ENCODE measurements at regions not wholly inside any gene's neighbourhood (a gene's known extent, or its start where the extent isn't known, plus 50 kb on each side); places are given as distances from the start of the nearest gene placed in this dataset.

- no peak for TF ChIP-seq CTCF (IDR thresholded peaks at IDR 0.05)
- TF ChIP-seq EP300 (IDR thresholded peaks at IDR 0.05): no peak
- no peak for TF ChIP-seq POLR2A (IDR thresholded peaks at IDR 0.05)
These were observed 1768.2 kb downstream of the SUCLG1 start for GRCh38 chr2:82690757-82691411.

Measured in ovary (tissue), 3 donors.